Neural crest cell (in vitro differentiated cells): ENCODE measurements at regions not wholly inside any gene's neighbourhood (a gene's known extent, or its start where the extent isn't known, plus 50 kb on each side); places are given as distances from the start of the nearest gene placed in this dataset.

ENCODE experiments used
- DNase-seq: peaks from one replicate; pipeline ENCODE4 v3.0.0; 2021; ENCODE audit warnings: low read depth, mixed read lengths, low spot score
- H3K27ac Mint-ChIP-seq: one replicate; pipeline ENCODE4 v1.8.0; 2021; ENCODE audit warnings: mild to moderate bottlenecking, mixed read lengths; ENCODE audit not compliant: unreplicated experiment
- H3K27me3 Mint-ChIP-seq: 2 replicates; pipeline ENCODE4 v1.8.0; 2021; ENCODE audit warnings: low read depth, mild to moderate bottlenecking, mixed read lengths
- H3K36me3 Mint-ChIP-seq: 2 replicates; pipeline ENCODE4 v1.8.0; 2021; ENCODE audit warnings: low read depth, mild to moderate bottlenecking, mixed read lengths
- H3K4me1 Mint-ChIP-seq: 2 replicates; pipeline ENCODE4 v1.8.0; 2021; ENCODE audit warnings: mixed read lengths
- H3K4me3 Mint-ChIP-seq: one replicate; pipeline ENCODE4 v1.8.0; 2021; ENCODE audit warnings: mild to moderate bottlenecking, mixed read lengths
- H3K9me3 Mint-ChIP-seq: 2 replicates; pipeline ENCODE4 v1.8.0; 2021; ENCODE audit warnings: mixed read lengths
- CTCF ChIP-seq: fragments of 200-600 bp; sonication (generic); conservative IDR thresholded peaks from 2 replicates; pipeline ENCODE4 v1.5.0; 2021; ENCODE audit warnings: antibody characterized with exemption, mild to moderate bottlenecking

- peaks cover 5% of the 10 kb centered on the region for H3K27me3 Mint-ChIP-seq
- no peaks in the 10 kb centered on the region for H3K36me3 Mint-ChIP-seq
- H3K4me1 Mint-ChIP-seq = peaks cover 22% of the 10 kb centered on the region
- no peak overlapping the region for H3K4me3 Mint-ChIP-seq
- peaks cover 2% of the 10 kb centered on the region for H3K9me3 Mint-ChIP-seq
- no peak for DNase-seq
- no peak for TF ChIP-seq CTCF
- peak overlapping the region; percentile 90 for H3K27ac Mint-ChIP-seq
Measured at GRCh38 chr1:5296095-5296494, 641.7 kb downstream of the AJAP1 start.

- peaks cover 2% of the 10 kb centered on the region for H3K27me3 Mint-ChIP-seq
- no peaks in the 10 kb centered on the region for H3K9me3 Mint-ChIP-seq
- peaks cover 10% of the 10 kb centered on the region for H3K4me1 Mint-ChIP-seq
Measured at GRCh38 chr1:5291889-5292288, 637.5 kb downstream of the AJAP1 start.

GRCh38 chr1:5287178-5288150 lies 633.1 kb downstream of the AJAP1 start:
- no peak for DNase-seq
- peaks cover 3% of the 10 kb centered on the region for H3K9me3 Mint-ChIP-seq
- no peak for TF ChIP-seq CTCF
- no peak overlapping the region for H3K27ac Mint-ChIP-seq
- H3K36me3 Mint-ChIP-seq = no peaks in the 10 kb centered on the region
- H3K4me1 Mint-ChIP-seq = no peaks in the 10 kb centered on the region
- H3K4me3 Mint-ChIP-seq = no peak overlapping the region
- H3K27me3 Mint-ChIP-seq = peaks cover 7% of the 10 kb centered on the region

More at GRCh38 chr1:5291889-5292288, 637.5 kb downstream of the AJAP1 start:
- no peak for DNase-seq
- Mint-ChIP-seq H3K4me3 (no peak overlapping the region), H3K27ac (no peak overlapping the region), H3K36me3 (no peaks in the 10 kb centered on the region)
- TF ChIP-seq CTCF = no peak

- Mint-ChIP-seq H3K36me3 (no peaks in the 10 kb centered on the region), H3K4me3 (no peak overlapping the region), H3K4me1 (no peaks in the 10 kb centered on the region), H3K9me3 (peaks cover 3% of the 10 kb centered on the region), H3K27ac (no peak overlapping the region), H3K27me3 (peaks cover 7% of the 10 kb centered on the region)
- TF ChIP-seq CTCF = peak; percentile 44
- no peak for DNase-seq
Measured at GRCh38 chr1:5286244-5286643, 631.8 kb downstream of the AJAP1 start.

- H3K27ac Mint-ChIP-seq = no peak overlapping the region
- TF ChIP-seq CTCF = no peak
- H3K4me3 Mint-ChIP-seq = no peak overlapping the region
- H3K9me3 Mint-ChIP-seq = no peaks in the 10 kb centered on the region
- H3K36me3 Mint-ChIP-seq = no peaks in the 10 kb centered on the region
- H3K27me3 Mint-ChIP-seq = no peaks in the 10 kb centered on the region
- DNase-seq = no peak
- peaks cover 35% of the 10 kb centered on the region for H3K4me1 Mint-ChIP-seq
Measured at GRCh38 chr1:5274527-5274926, 620.1 kb downstream of the AJAP1 start.
